ENCODE measurements at regions not wholly inside any gene's neighbourhood (a gene's known extent, or its start where the extent isn't known, plus 50 kb on each side); places are given as distances from the start of the nearest gene placed in this dataset.
A peak's percentile ranks its signal among the peaks of the same experiment; 100 is the strongest.
"Not testable (repeated sequence)": the region's sequence is repeated elsewhere in the genome, so short reads cannot be mapped to it uniquely, and the experiment has no call there.

- no peak for DNase-seq (ENCODE audit: low read depth, low spot score)
Observed at GRCh38 chr1:96178053-96178452, 543.5 kb upstream of the PTBP2 start.

- DNase-seq (ENCODE audit: low read depth, low spot score), result no peak
Observed at GRCh38 chr1:96183485-96183884, 538.1 kb upstream of the PTBP2 start.

- DNase-seq (ENCODE audit: low read depth, low spot score), result no peak
Observed at GRCh38 chr1:96183928-96184327, 537.7 kb upstream of the PTBP2 start.

- DNase-seq (ENCODE audit: low read depth, low spot score), result no peak
Observed at GRCh38 chr1:96185181-96185580, 536.4 kb upstream of the PTBP2 start.

GRCh38 chr1:96187020-96187419, 534.6 kb upstream of the PTBP2 start:
- no peak for DNase-seq (ENCODE audit: low read depth, low spot score)

- DNase-seq (ENCODE audit: low read depth, low spot score), result no peak
Observed at GRCh38 chr1:96191165-96191564, 530.4 kb upstream of the PTBP2 start.

GRCh38 chr1:96206451-96206850, 515.1 kb upstream of the PTBP2 start:
- no peak for DNase-seq (ENCODE audit: low read depth, low spot score)

- DNase-seq (ENCODE audit: low read depth, low spot score), result no peak
Observed at GRCh38 chr1:96207936-96208335, 513.6 kb upstream of the PTBP2 start.

GRCh38 chr1:96208428-96208827, 513.2 kb upstream of the PTBP2 start:
- DNase-seq (ENCODE audit: low read depth, low spot score), result no peak

GRCh38 chr1:96210054-96210453, 511.5 kb upstream of the PTBP2 start:
- no peak for DNase-seq (ENCODE audit: low read depth, low spot score)

GRCh38 chr1:96211202-96211601, 510.4 kb upstream of the PTBP2 start:
- no peak for DNase-seq (ENCODE audit: low read depth, low spot score)

- no peak for DNase-seq (ENCODE audit: low read depth, low spot score)
Observed at GRCh38 chr1:96214982-96215381, 506.6 kb upstream of the PTBP2 start.

- DNase-seq (ENCODE audit: low read depth, low spot score), result no peak
Observed at GRCh38 chr1:96220651-96221050, 500.9 kb upstream of the PTBP2 start.

- DNase-seq (ENCODE audit: low read depth, low spot score), result no peak
Observed at GRCh38 chr1:96222701-96223100, 498.9 kb upstream of the PTBP2 start.

GRCh38 chr1:96224229-96224628, 497.4 kb upstream of the PTBP2 start:
- DNase-seq (ENCODE audit: low read depth, low spot score), result not testable (repeated sequence)

GRCh38 chr1:96233422-96233821, 488.2 kb upstream of the PTBP2 start:
- DNase-seq (ENCODE audit: low read depth, low spot score), result no peak

GRCh38 chr1:96234299-96234698, 487.3 kb upstream of the PTBP2 start:
- no peak for DNase-seq (ENCODE audit: low read depth, low spot score)

- DNase-seq (ENCODE audit: low read depth, low spot score), result peak; percentile 54
Observed at GRCh38 chr1:96236156-96236739, 485.3 kb upstream of the PTBP2 start.

- no peak for DNase-seq (ENCODE audit: low read depth, low spot score)
Observed at GRCh38 chr1:96238426-96238825, 483.2 kb upstream of the PTBP2 start.

- no peak for DNase-seq (ENCODE audit: low read depth, low spot score)
Observed at GRCh38 chr1:96240438-96240837, 481.1 kb upstream of the PTBP2 start.

- no peak for DNase-seq (ENCODE audit: low read depth, low spot score)
Observed at GRCh38 chr1:96253246-96254035, 468.1 kb upstream of the PTBP2 start.

GRCh38 chr1:96256130-96256790, 465.3 kb upstream of the PTBP2 start:
- no peak for DNase-seq (ENCODE audit: low read depth, low spot score)

GRCh38 chr1:96259399-96259798, 462.2 kb upstream of the PTBP2 start:
- DNase-seq (ENCODE audit: low read depth, low spot score), result no peak

Measured in smooth muscle cell of the brain vasculature (primary cell).